Keratinocyte (primary cell): ENCODE measurements at regions not wholly inside any gene's neighbourhood (a gene's known extent, or its start where the extent isn't known, plus 50 kb on each side); places are given as distances from the start of the nearest gene placed in this dataset.

ENCODE experiments used
- DNase-seq: peaks from one replicate; pipeline ENCODE4 v3.0.0-alpha.2; 2011; ENCODE audit warnings: low read depth, missing footprints, low spot score
- FAIRE-seq: peaks from 2 replicates; lab custom pipeline; 2011; peaks lifted over from hg19 to GRCh38; lab: Jason Lieb, UNC
- H2AFZ ChIP-seq: 2 replicates; pipeline ENCODE4 v1.6.0; 2012; ENCODE audit warnings: low read length, control low read depth, inconsistent platforms; ENCODE audit not compliant: control insufficient read depth
- H3K27ac ChIP-seq: 2 replicates; pipeline ENCODE4 v1.5.1; 2011; ENCODE audit warnings: low read length; ENCODE audit not compliant: control insufficient read depth, insufficient read depth
- H3K27me3 ChIP-seq: 3 replicates; pipeline ENCODE4 v1.6.0; 2011; ENCODE audit warnings: low read length; ENCODE audit not compliant: control insufficient read depth, insufficient read depth; ENCODE audit errors: extremely low read depth
- H3K36me3 ChIP-seq, 2 experiments: 2 replicates in 1 of 2; 3 replicates in 1 of 2; pipeline ENCODE4 v1.5.1; 2011; ENCODE audit warnings: low read length in 2 of 2, mild to moderate bottlenecking in 1 of 2; ENCODE audit not compliant: control insufficient read depth in 2 of 2, insufficient read depth in 2 of 2; ENCODE audit errors: extremely low read depth in 1 of 2
- H3K4me1 ChIP-seq: 3 replicates; pipeline ENCODE4 v1.5.1; 2011; ENCODE audit warnings: low read length; ENCODE audit not compliant: control insufficient read depth, insufficient read depth; ENCODE audit errors: extremely low read depth
- H3K4me2 ChIP-seq: 3 replicates; pipeline ENCODE4 v1.6.0; 2011; ENCODE audit warnings: low read depth, low read length; ENCODE audit not compliant: control insufficient read depth, insufficient read depth; ENCODE audit errors: extremely low read depth
- H3K4me3 ChIP-seq, 3 experiments: fragments of 200-600 bp in 1 of 3; sonication (generic) in 1 of 3; 2 replicates in 2 of 3; 3 replicates in 1 of 3; pipeline ENCODE4 v1.5.1; 2011 to 2016; ENCODE audit warnings: low read length in 3 of 3, mild to moderate bottlenecking in 3 of 3, control low read depth in 2 of 3, inconsistent platforms in 1 of 3, low read depth in 1 of 3, mixed read lengths in 1 of 3, mixed run types in 1 of 3, moderate library complexity in 1 of 3; ENCODE audit not compliant: control insufficient read depth in 2 of 3, insufficient read depth in 2 of 3; ENCODE audit errors: extremely low read depth in 1 of 3
- H3K79me2 ChIP-seq: 2 replicates; pipeline ENCODE4 v1.6.0; 2012; ENCODE audit warnings: low read length; ENCODE audit not compliant: control insufficient read depth, insufficient read depth
- H3K9ac ChIP-seq: 3 replicates; pipeline ENCODE4 v1.6.0; 2011; ENCODE audit warnings: low read length; ENCODE audit not compliant: control insufficient read depth, insufficient read depth; ENCODE audit errors: extremely low read depth
- H3K9me1 ChIP-seq: 3 replicates; pipeline ENCODE4 v1.6.0; 2011; ENCODE audit warnings: low read length; ENCODE audit not compliant: control insufficient read depth, insufficient read depth; ENCODE audit errors: extremely low read depth
- H3K9me3 ChIP-seq: 2 replicates; pipeline ENCODE4 v1.5.1; 2012; ENCODE audit warnings: low read depth, low read length; ENCODE audit not compliant: control insufficient read depth
- H4K20me1 ChIP-seq: 3 replicates; pipeline ENCODE4 v1.6.0; 2011; ENCODE audit warnings: low read length; ENCODE audit not compliant: control insufficient read depth, insufficient read depth; ENCODE audit errors: extremely low read depth
- EZH2 ChIP-seq: IDR thresholded peaks from one replicate; pipeline ENCODE4 v1.6.1; 2012; ENCODE audit warnings: inconsistent platforms, mild to moderate bottlenecking, low read length, moderate library complexity
- dilution Hi-C: fragments of 300-500 bp; cut with MboI; formaldehyde crosslinking; loops from one replicate; pipeline ENCODE4 v1.7.0; 2020; ENCODE audit warnings: low sequenced_read_pairs; ENCODE audit not compliant: extremely low pct_ligation_motif_present
- TF ChIP-seq, protein P1 (sequence below), 3 experiments: IDR thresholded peaks in 1 of 3; conservative IDR thresholded peaks in 1 of 3; optimal IDR thresholded peaks in 1 of 3; 2 replicates in 2 of 3; 3 replicates in 1 of 3; pipeline versions ENCODE3 to v1.5.1; 2011; ENCODE audit warnings: low read length in 3 of 3, mild to moderate bottlenecking in 3 of 3, moderate library complexity in 2 of 3, control low read depth in 1 of 3, inconsistent platforms in 1 of 3; ENCODE audit not compliant: insufficient read depth in 2 of 3; ENCODE audit errors: extremely low read depth in 1 of 3

DNA sequence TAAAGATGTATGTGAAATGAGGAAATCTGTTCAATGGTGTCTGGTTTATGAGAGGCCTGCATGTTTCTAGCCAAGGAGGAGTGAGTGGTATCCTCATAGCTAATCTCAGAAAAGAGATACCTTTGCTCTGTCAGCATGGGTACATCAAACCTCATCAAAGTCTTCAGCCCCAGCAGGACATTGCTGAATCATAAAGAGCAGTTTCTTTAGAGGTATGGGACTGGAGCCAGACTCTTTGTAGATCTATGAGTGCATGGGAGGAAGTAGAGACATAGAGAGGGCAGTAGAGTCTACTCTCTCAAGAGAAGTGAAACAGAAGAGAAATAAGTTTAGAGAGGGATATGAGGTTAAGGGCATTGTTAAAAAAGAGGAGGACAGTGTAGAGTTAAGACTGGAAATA is 1950.9 kb downstream of the ARAP2 start:
- H3K27ac ChIP-seq, result no peak overlapping the region
- H4K20me1 ChIP-seq, result no peaks in the 10 kb centered on the region
- no peaks in the 10 kb centered on the region for H3K9me3 ChIP-seq
- no peak for DNase-seq
- H2AFZ ChIP-seq, result no peak overlapping the region
- no peak for FAIRE-seq
- no peak overlapping the region for H3K4me3 ChIP-seq
- no peaks in the 10 kb centered on the region for H3K9me1 ChIP-seq
- no peak overlapping the region for H3K4me2 ChIP-seq
- no peaks in the 10 kb centered on the region for H3K79me2 ChIP-seq
- H3K4me1 ChIP-seq, result no peaks in the 10 kb centered on the region
- dilution Hi-C loops, result no loop called here
- TF ChIP-seq, protein P1, sequence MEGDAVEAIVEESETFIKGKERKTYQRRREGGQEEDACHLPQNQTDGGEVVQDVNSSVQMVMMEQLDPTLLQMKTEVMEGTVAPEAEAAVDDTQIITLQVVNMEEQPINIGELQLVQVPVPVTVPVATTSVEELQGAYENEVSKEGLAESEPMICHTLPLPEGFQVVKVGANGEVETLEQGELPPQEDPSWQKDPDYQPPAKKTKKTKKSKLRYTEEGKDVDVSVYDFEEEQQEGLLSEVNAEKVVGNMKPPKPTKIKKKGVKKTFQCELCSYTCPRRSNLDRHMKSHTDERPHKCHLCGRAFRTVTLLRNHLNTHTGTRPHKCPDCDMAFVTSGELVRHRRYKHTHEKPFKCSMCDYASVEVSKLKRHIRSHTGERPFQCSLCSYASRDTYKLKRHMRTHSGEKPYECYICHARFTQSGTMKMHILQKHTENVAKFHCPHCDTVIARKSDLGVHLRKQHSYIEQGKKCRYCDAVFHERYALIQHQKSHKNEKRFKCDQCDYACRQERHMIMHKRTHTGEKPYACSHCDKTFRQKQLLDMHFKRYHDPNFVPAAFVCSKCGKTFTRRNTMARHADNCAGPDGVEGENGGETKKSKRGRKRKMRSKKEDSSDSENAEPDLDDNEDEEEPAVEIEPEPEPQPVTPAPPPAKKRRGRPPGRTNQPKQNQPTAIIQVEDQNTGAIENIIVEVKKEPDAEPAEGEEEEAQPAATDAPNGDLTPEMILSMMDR (optimal IDR thresholded peaks at IDR 0.05 in 1 of 3, IDR thresholded peaks at IDR 0.05 in 1 of 3, conservative IDR thresholded peaks at IDR 0.05 in 1 of 3; ENCODE audit: extremely low read depth in 1 of 3, insufficient read depth in 2 of 3, low read length in 3 of 3), result no peak
- no peak for TF ChIP-seq EZH2
- H3K36me3 ChIP-seq, result no peaks in the 10 kb centered on the region
- H3K27me3 ChIP-seq, result no peaks in the 10 kb centered on the region
- no peak overlapping the region for H3K9ac ChIP-seq

- dilution Hi-C loops, result no loop called here
These were observed 1934.9 kb downstream of the ARAP2 start for GRCh38 chr4:34309383-34309906.

More at GRCh38 chr4:34309383-34309906, 1934.9 kb downstream of the ARAP2 start:
- Histone ChIP-seq H3K9me3 (no peaks in the 10 kb centered on the region), H3K27ac (no peak overlapping the region), H3K4me1 (no peaks in the 10 kb centered on the region), H3K36me3 (no peaks in the 10 kb centered on the region), H3K9ac (no peak overlapping the region), H3K4me2 (no peak overlapping the region), H3K4me3 (no peak overlapping the region), H3K9me1 (no peaks in the 10 kb centered on the region), H2AFZ (no peak overlapping the region), H3K79me2 (no peaks in the 10 kb centered on the region), H3K27me3 (no peaks in the 10 kb centered on the region), H4K20me1 (no peaks in the 10 kb centered on the region)
- DNase-seq (no peak), FAIRE-seq (no peak)
- TF ChIP-seq, protein P1 (optimal IDR thresholded peaks at IDR 0.05 in 1 of 3, IDR thresholded peaks at IDR 0.05 in 1 of 3, conservative IDR thresholded peaks at IDR 0.05 in 1 of 3; ENCODE audit: extremely low read depth in 1 of 3, insufficient read depth in 2 of 3, low read length in 3 of 3), result no peak
- TF ChIP-seq EZH2, result no peak
